ENCODE measurements at regions not wholly inside any gene's neighbourhood (a gene's known extent, or its start where the extent isn't known, plus 50 kb on each side); places are given as distances from the start of the nearest gene placed in this dataset.
"Not testable (repeated sequence)": the region's sequence is repeated elsewhere in the genome, so short reads cannot be mapped to it uniquely, and the experiment has no call there.

DNA sequence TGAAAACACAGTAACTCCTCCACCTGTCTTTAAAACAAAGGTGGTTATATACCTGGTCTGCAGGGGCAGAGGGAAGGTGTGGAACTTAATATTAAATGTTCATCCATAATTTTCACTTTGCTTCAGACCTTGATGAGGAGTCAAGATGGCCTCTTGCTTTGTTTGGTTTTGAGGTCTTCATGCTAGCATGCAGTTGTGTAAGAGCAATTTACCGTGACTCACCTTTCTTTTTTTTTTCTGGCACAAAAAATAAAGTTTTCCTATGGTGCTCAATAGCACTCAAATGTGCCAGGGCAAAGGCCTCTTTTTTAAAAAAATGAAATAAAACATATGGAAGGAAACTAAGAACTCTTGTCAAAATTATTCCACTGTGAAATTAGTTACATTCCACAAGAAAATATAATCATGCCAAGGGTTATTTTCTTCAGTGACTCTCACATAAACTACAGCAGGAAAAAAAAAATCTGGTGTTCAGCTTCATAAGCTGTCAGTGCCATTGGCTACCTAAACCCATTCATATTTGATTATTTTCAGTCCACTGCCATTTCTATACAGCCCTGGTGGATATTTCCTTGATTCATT is 128.2 kb downstream of the SLC7A11 start:
- no peaks in the 10 kb centered on the region for H3K36me3 Mint-ChIP-seq
- no peaks in the 10 kb centered on the region for H3K4me1 Mint-ChIP-seq
- H3K27me3 Mint-ChIP-seq, result no peaks in the 10 kb centered on the region
- H3K27ac Mint-ChIP-seq, result no peak overlapping the region
- no peak overlapping the region for H3K4me3 Mint-ChIP-seq
- no peaks in the 10 kb centered on the region for H3K9me3 Mint-ChIP-seq

- not testable (repeated sequence) for H3K27me3 Mint-ChIP-seq, H3K4me1 Mint-ChIP-seq, H3K27ac Mint-ChIP-seq, H3K9me3 Mint-ChIP-seq, H3K4me3 Mint-ChIP-seq, H3K36me3 Mint-ChIP-seq
These were observed 129.3 kb downstream of the SLC7A11 start for GRCh38 chr4:138112890-138113289.

- Mint-ChIP-seq H3K4me1 (no peaks in the 10 kb centered on the region), H3K27ac (no peak overlapping the region), H3K9me3 (no peaks in the 10 kb centered on the region), H3K4me3 (no peak overlapping the region), H3K27me3 (no peaks in the 10 kb centered on the region), H3K36me3 (no peaks in the 10 kb centered on the region)
These were observed 129.8 kb downstream of the SLC7A11 start for GRCh38 chr4:138112389-138112788.

GRCh38 chr4:138111462-138112000 is 130.6 kb downstream of the SLC7A11 start:
- H3K4me3 Mint-ChIP-seq, result no peak overlapping the region
- H3K9me3 Mint-ChIP-seq, result no peaks in the 10 kb centered on the region
- H3K36me3 Mint-ChIP-seq, result no peaks in the 10 kb centered on the region
- no peaks in the 10 kb centered on the region for H3K4me1 Mint-ChIP-seq
- H3K27ac Mint-ChIP-seq, result no peak overlapping the region
- no peaks in the 10 kb centered on the region for H3K27me3 Mint-ChIP-seq

- no peaks in the 10 kb centered on the region for H3K27me3 Mint-ChIP-seq
- H3K27ac Mint-ChIP-seq, result no peak overlapping the region
- no peaks in the 10 kb centered on the region for H3K4me1 Mint-ChIP-seq
- H3K36me3 Mint-ChIP-seq, result no peaks in the 10 kb centered on the region
- no peaks in the 10 kb centered on the region for H3K9me3 Mint-ChIP-seq
- H3K4me3 Mint-ChIP-seq, result no peak overlapping the region
These were observed 131.3 kb downstream of the SLC7A11 start for GRCh38 chr4:138110815-138111214.

DNA sequence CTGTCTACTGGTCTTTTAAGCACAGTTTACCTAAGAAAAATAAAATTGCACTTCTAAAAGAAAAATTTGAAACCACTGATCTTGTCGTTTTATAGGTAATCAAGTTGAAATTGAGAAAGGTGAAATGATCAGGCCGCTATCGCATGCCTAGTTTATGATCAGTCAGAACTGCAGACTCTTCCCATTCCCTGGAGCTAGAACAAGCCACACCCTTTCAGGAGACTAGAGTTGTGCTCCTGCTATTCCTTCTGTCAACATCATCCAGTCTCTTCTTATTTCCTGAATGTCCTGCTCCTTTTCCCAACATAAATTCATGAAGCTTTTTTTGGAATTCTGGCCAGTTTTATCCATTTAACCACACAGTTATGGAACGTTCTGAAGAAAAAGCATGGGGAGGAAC is 135.1 kb downstream of the SLC7A11 start:
- Mint-ChIP-seq H3K9me3 (no peaks in the 10 kb centered on the region), H3K36me3 (no peaks in the 10 kb centered on the region), H3K4me1 (no peaks in the 10 kb centered on the region), H3K27me3 (no peaks in the 10 kb centered on the region), H3K4me3 (no peak overlapping the region), H3K27ac (no peak overlapping the region)

DNA sequence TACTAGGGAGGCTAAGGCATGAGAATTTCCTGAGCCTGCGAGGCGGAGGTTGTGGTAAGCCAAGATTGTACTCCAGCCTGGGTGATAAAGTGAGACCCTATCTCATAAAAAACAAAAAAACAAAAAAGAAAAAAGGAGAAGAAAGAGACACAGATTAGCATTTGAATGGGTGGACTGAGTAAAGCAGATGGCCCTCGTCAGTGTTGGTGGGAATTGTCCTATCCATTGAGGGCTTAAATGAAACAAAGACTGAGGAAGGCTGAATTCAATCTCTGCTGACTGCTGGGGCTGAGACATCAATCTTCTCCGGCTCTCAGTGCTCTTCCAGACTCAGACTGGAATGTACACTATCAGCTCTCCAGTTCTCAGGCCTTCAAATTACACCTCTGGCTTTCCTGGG is 136.8 kb downstream of the SLC7A11 start:
- Mint-ChIP-seq H3K9me3 (no peaks in the 10 kb centered on the region), H3K36me3 (no peaks in the 10 kb centered on the region), H3K4me3 (no peak overlapping the region), H3K4me1 (no peaks in the 10 kb centered on the region), H3K27ac (no peak overlapping the region), H3K27me3 (no peaks in the 10 kb centered on the region)

DNA sequence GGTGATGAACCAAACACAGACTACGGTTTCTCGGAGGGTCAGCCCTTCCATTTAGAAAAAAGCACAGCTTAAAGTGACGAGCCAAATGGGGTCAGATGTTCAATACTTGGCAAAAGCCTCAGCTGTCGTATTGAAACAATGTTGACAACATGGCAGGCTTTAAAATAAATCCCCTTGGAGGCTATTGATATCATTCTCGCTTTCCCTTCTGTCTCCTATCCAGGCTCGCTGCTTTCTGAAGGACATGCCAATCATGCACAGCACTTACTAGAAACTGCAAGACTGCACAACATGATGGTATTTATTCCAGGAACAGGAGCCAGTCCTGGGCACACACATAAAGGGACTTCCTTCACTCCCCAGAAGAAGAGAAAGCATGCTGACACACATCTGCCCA is 137.9 kb downstream of the SLC7A11 start:
- Mint-ChIP-seq H3K4me1 (no peaks in the 10 kb centered on the region), H3K4me3 (no peak overlapping the region), H3K27ac (no peak overlapping the region)

DNA sequence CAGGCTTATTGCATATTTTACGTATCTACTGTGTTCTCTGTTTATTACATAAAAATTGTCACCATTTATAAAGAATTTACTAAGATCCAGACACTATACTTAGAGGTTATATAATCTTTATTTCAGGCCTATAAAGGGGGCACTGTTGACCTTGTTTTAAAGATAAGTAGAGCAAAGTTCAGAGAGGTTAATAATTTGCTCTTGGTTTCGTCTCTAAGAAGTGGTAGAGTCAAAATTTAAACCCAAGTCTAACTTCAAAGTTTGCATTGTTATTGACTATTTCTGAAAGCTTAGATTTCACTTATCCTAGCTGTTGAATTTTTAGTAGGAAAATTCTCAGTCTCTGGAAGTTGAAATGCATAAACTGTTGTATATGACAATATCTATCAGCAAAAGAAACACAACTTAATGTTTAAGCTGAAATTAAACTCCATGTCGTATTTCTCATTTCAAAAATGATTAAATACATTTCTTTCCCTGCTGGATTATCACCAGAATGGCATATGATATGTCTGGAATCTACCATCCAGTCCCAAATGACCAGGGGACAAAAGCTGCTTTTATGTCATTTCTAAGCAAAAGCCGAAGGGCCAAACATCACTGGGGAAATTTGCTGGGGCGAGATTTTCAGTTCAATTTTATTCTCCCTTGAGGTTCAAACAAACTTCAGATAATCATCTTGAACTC is 138.4 kb downstream of the SLC7A11 start:
- Mint-ChIP-seq H3K9me3 (no peaks in the 10 kb centered on the region), H3K4me1 (no peaks in the 10 kb centered on the region), H3K4me3 (no peak overlapping the region), H3K36me3 (no peaks in the 10 kb centered on the region), H3K27ac (no peak overlapping the region), H3K27me3 (no peaks in the 10 kb centered on the region)

More for the DNA sequence above, 137.9 kb downstream of the SLC7A11 start:
- Mint-ChIP-seq H3K36me3 (no peaks in the 10 kb centered on the region), H3K9me3 (no peaks in the 10 kb centered on the region), H3K27me3 (no peaks in the 10 kb centered on the region)

DNA sequence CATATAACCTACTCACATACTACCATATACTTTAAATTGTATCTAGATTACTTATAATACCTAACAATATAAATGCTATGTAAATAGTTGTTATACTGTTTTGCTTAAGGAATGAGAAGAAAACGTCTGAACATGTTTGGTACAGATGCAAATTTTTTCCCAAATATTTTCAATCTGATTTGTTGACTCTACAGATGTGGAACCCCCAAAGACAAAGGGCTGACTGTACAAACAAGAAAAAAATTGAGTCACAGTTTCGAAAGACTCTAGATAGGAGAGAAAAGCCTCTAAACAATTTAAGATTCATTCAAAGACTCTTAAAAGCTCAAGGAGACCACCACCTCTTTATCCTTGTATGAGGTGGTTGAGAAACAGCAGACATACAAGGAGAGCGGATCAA is 142.8 kb downstream of the SLC7A11 start:
- Mint-ChIP-seq H3K27ac (no peak overlapping the region), H3K4me1 (no peaks in the 10 kb centered on the region), H3K27me3 (no peaks in the 10 kb centered on the region), H3K36me3 (no peaks in the 10 kb centered on the region), H3K4me3 (no peak overlapping the region), H3K9me3 (no peaks in the 10 kb centered on the region)

- no peaks in the 10 kb centered on the region for H3K36me3 Mint-ChIP-seq
- no peak overlapping the region for H3K4me3 Mint-ChIP-seq
- no peaks in the 10 kb centered on the region for H3K9me3 Mint-ChIP-seq
- no peaks in the 10 kb centered on the region for H3K4me1 Mint-ChIP-seq
- H3K27ac Mint-ChIP-seq, result no peak overlapping the region
- peaks cover 1% of the 10 kb centered on the region for H3K27me3 Mint-ChIP-seq
These were observed 144.1 kb downstream of the SLC7A11 start for GRCh38 chr4:138097912-138098600.

- Mint-ChIP-seq H3K9me3 (no peaks in the 10 kb centered on the region), H3K36me3 (no peaks in the 10 kb centered on the region), H3K4me3 (no peak overlapping the region)
These were observed 145.6 kb downstream of the SLC7A11 start for GRCh38 chr4:138096384-138097062.

GRCh38 chr4:138095378-138095777 is 146.8 kb downstream of the SLC7A11 start:
- H3K4me1 Mint-ChIP-seq, result no peaks in the 10 kb centered on the region
- H3K4me3 Mint-ChIP-seq, result no peak overlapping the region
- H3K9me3 Mint-ChIP-seq, result no peaks in the 10 kb centered on the region
- no peaks in the 10 kb centered on the region for H3K36me3 Mint-ChIP-seq
- H3K27me3 Mint-ChIP-seq, result peaks cover 1% of the 10 kb centered on the region
- no peak overlapping the region for H3K27ac Mint-ChIP-seq

More at GRCh38 chr4:138096384-138097062, 145.6 kb downstream of the SLC7A11 start:
- no peak overlapping the region for H3K27ac Mint-ChIP-seq
- peaks cover 1% of the 10 kb centered on the region for H3K27me3 Mint-ChIP-seq
- no peaks in the 10 kb centered on the region for H3K4me1 Mint-ChIP-seq

DNA sequence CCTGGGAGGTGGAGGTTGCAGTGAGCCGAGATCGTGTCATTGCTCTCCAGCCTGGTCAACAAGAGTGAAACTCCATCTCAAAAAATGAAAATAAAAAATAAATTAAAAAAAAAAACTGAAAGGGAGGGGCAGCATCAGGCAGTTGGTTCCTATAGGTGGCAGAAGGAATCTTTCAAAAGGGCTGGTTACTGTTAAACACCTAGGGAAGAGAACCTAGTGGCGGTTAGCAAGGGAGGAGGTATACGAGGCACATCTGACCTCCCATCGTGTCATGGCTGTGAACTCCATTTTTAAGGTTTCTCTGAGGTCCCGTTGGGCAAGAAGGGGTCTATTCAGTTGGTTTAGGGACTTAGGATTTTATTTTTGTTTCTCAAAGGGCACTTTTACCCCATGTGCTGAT is 150.1 kb downstream of the SLC7A11 start:
- H3K36me3 Mint-ChIP-seq, result no peaks in the 10 kb centered on the region
- H3K4me1 Mint-ChIP-seq, result no peaks in the 10 kb centered on the region
- no peak overlapping the region for H3K27ac Mint-ChIP-seq
- H3K27me3 Mint-ChIP-seq, result peaks cover 1% of the 10 kb centered on the region
- no peak overlapping the region for H3K4me3 Mint-ChIP-seq
- H3K9me3 Mint-ChIP-seq, result no peaks in the 10 kb centered on the region

GRCh38 chr4:138090918-138091676 is 151.1 kb downstream of the SLC7A11 start:
- Mint-ChIP-seq H3K27ac (no peak overlapping the region), H3K4me3 (no peak overlapping the region), H3K27me3 (peaks cover 1% of the 10 kb centered on the region), H3K4me1 (no peaks in the 10 kb centered on the region), H3K36me3 (no peaks in the 10 kb centered on the region), H3K9me3 (no peaks in the 10 kb centered on the region)

Measured in activated naive CD4-positive, alpha-beta T cell treated with anti-CD3 and anti-CD28 coated beads, Interleukin-2, amount 50 U/mL, for 24 hours (primary cell).